DOHH2 (cell line): ENCODE measurements at regions not wholly inside any gene's neighbourhood (a gene's known extent, or its start where the extent isn't known, plus 50 kb on each side); places are given as distances from the start of the nearest gene placed in this dataset.

Source experiments
- H3F3A ChIP-seq: fragments of 200-600 bp; sonication (generic), shearing (Covaris generic); 2 replicates; pipeline ENCODE4 v1.6.0; 2016; ENCODE audit warnings: antibody characterized with exemption, mild to moderate bottlenecking; ENCODE audit not compliant: control insufficient read depth, insufficient read depth
- H3K27ac ChIP-seq: fragments of 200-600 bp; sonication (generic); 2 replicates; pipeline ENCODE4 v1.5.1; 2014; ENCODE audit warnings: low read depth, mild to moderate bottlenecking, low read length, moderate library complexity
- H3K27me3 ChIP-seq: fragments of 200-600 bp; sonication (generic); 2 replicates; pipeline ENCODE4 v1.6.1; 2014; ENCODE audit warnings: mild to moderate bottlenecking, low read length, mixed read lengths; ENCODE audit not compliant: control insufficient read depth
- H3K36me3 ChIP-seq: fragments of 200-600 bp; sonication (generic); 2 replicates; pipeline ENCODE4 v1.6.1; 2014; ENCODE audit warnings: mild to moderate bottlenecking, low read length, moderate library complexity, mixed read lengths; ENCODE audit not compliant: control insufficient read depth
- H3K4me1 ChIP-seq: fragments of 200-600 bp; sonication (generic); 2 replicates; pipeline ENCODE4 v1.6.1; 2014; ENCODE audit warnings: mild to moderate bottlenecking, low read length, mixed read lengths; ENCODE audit not compliant: control insufficient read depth
- H3K4me2 ChIP-seq: fragments of 200-600 bp; sonication (generic); 2 replicates; pipeline ENCODE4 v1.6.0; 2014; ENCODE audit warnings: mild to moderate bottlenecking, low read length, moderate library complexity
- H3K4me3 ChIP-seq: fragments of 200-600 bp; sonication (generic); 2 replicates; pipeline ENCODE4 v1.5.1; 2014; ENCODE audit warnings: mild to moderate bottlenecking, low read length, mixed read lengths
- H3K79me2 ChIP-seq: fragments of 200-600 bp; sonication (generic); 2 replicates; pipeline ENCODE4 v1.6.1; 2014; ENCODE audit warnings: mild to moderate bottlenecking, low read length, mixed read lengths; ENCODE audit not compliant: control insufficient read depth
- H3K9me2 ChIP-seq: fragments of 200-600 bp; sonication (generic); replicated peaks from 2 replicates; pipeline ENCODE4 v1.6.1; 2014; ENCODE audit warnings: mild to moderate bottlenecking, low read length, mixed read lengths; ENCODE audit not compliant: control insufficient read depth
- H3K9me3 ChIP-seq: fragments of 200-600 bp; sonication (generic); 2 replicates; pipeline ENCODE4 v1.6.1; 2014; ENCODE audit warnings: antibody characterized with exemption, low read length, mixed read lengths; ENCODE audit not compliant: control insufficient read depth, insufficient read depth
- H4K20me1 ChIP-seq: fragments of 200-600 bp; sonication (generic); 2 replicates; pipeline ENCODE4 v1.6.0; 2014; ENCODE audit warnings: low read depth, mild to moderate bottlenecking, antibody characterized with exemption, low read length, moderate library complexity; ENCODE audit not compliant: control insufficient read depth, insufficient read depth
- CTCF ChIP-seq: fragments of 200-600 bp; sonication (generic); IDR thresholded peaks from one replicate; pipeline ENCODE4 v1.5.1; 2014; ENCODE audit warnings: antibody characterized with exemption, mild to moderate bottlenecking, low read depth, low read length; ENCODE audit not compliant: poor library complexity, severe bottlenecking
- EZH2phosphoT487 ChIP-seq: fragments of 200-600 bp; sonication (generic); IDR thresholded peaks from 2 replicates; pipeline ENCODE4 v1.6.1; 2017; ENCODE audit warnings: borderline replicate concordance, mild to moderate bottlenecking, antibody characterized with exemption, low read length, moderate library complexity, mixed read lengths

GRCh38 chr10:78286186-78286585 is 252.5 kb downstream of the RPS24 start:
- no peaks in the 10 kb centered on the region for H4K20me1 ChIP-seq
- no peaks in the 10 kb centered on the region for H3K79me2 ChIP-seq
- no peak for TF ChIP-seq EZH2phosphoT487
- TF ChIP-seq CTCF, result no peak
- H3K9me3 ChIP-seq, result no peaks in the 10 kb centered on the region
- no peaks in the 10 kb centered on the region for H3F3A ChIP-seq
- no peak overlapping the region for H3K4me2 ChIP-seq
- no peaks in the 10 kb centered on the region for H3K9me2 ChIP-seq
- no peak overlapping the region for H3K4me3 ChIP-seq
- peaks cover 6% of the 10 kb centered on the region; the same call in 1 of the 2 replicates for H3K27me3 ChIP-seq
- no peaks in the 10 kb centered on the region for H3K36me3 ChIP-seq
- H3K27ac ChIP-seq, result no peak overlapping the region
- H3K4me1 ChIP-seq, result no peaks in the 10 kb centered on the region

GRCh38 chr10:78286668-78287067 is 253.0 kb downstream of the RPS24 start:
- Histone ChIP-seq H3K36me3 (no peaks in the 10 kb centered on the region), H3K27ac (no peak overlapping the region), H3K4me3 (no peak overlapping the region), H3K4me2 (no peak overlapping the region), H3K9me3 (no peaks in the 10 kb centered on the region), H3F3A (no peaks in the 10 kb centered on the region), H4K20me1 (no peaks in the 10 kb centered on the region), H3K27me3 (peaks cover 8% of the 10 kb centered on the region; the same call in 1 of the 2 replicates), H3K9me2 (no peaks in the 10 kb centered on the region), H3K4me1 (no peaks in the 10 kb centered on the region), H3K79me2 (no peaks in the 10 kb centered on the region)
- TF ChIP-seq EZH2phosphoT487 (no peak), CTCF (no peak)

GRCh38 chr10:78287618-78288017 is 254.0 kb downstream of the RPS24 start:
- no peaks in the 10 kb centered on the region for H3K4me1 ChIP-seq
- H3K4me2 ChIP-seq, result no peak overlapping the region
- H3K27ac ChIP-seq, result no peak overlapping the region
- no peaks in the 10 kb centered on the region for H3K9me2 ChIP-seq
- H3K4me3 ChIP-seq, result no peak overlapping the region
- no peaks in the 10 kb centered on the region for H3K79me2 ChIP-seq
- no peaks in the 10 kb centered on the region for H3K36me3 ChIP-seq
- peaks cover 8% of the 10 kb centered on the region; the same call in 1 of the 2 replicates for H3K27me3 ChIP-seq
- no peaks in the 10 kb centered on the region for H3F3A ChIP-seq
- TF ChIP-seq CTCF (no peak), EZH2phosphoT487 (no peak)
- H3K9me3 ChIP-seq, result no peaks in the 10 kb centered on the region
- no peaks in the 10 kb centered on the region for H4K20me1 ChIP-seq
